D721Med (cell line): ENCODE measurements at regions not wholly inside any gene's neighbourhood (a gene's known extent, or its start where the extent isn't known, plus 50 kb on each side); places are given as distances from the start of the nearest gene placed in this dataset.

Experiments used
- DNase-seq: peaks from one replicate; pipeline ENCODE4 v3.0.0; 2011; ENCODE audit warnings: low spot score; ENCODE audit not compliant: insufficient read length
- FAIRE-seq: peaks from 2 replicates; lab custom pipeline; 2011; peaks lifted over from hg19 to GRCh38; lab: Jason Lieb, UNC
- TF ChIP-seq, protein P1 (sequence below): IDR thresholded peaks from 2 replicates; pipeline ENCODE4 v1.5.1; 2012; ENCODE audit warnings: mild to moderate bottlenecking, control low read depth; ENCODE audit not compliant: insufficient read depth; ENCODE audit errors: missing control alignments

GRCh38 chr2:145812165-145812554, 1292.2 kb upstream of the ZEB2 start:
- FAIRE-seq (no peak), DNase-seq (no peak)
- TF ChIP-seq, protein P1, sequence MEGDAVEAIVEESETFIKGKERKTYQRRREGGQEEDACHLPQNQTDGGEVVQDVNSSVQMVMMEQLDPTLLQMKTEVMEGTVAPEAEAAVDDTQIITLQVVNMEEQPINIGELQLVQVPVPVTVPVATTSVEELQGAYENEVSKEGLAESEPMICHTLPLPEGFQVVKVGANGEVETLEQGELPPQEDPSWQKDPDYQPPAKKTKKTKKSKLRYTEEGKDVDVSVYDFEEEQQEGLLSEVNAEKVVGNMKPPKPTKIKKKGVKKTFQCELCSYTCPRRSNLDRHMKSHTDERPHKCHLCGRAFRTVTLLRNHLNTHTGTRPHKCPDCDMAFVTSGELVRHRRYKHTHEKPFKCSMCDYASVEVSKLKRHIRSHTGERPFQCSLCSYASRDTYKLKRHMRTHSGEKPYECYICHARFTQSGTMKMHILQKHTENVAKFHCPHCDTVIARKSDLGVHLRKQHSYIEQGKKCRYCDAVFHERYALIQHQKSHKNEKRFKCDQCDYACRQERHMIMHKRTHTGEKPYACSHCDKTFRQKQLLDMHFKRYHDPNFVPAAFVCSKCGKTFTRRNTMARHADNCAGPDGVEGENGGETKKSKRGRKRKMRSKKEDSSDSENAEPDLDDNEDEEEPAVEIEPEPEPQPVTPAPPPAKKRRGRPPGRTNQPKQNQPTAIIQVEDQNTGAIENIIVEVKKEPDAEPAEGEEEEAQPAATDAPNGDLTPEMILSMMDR, result no peak

DNA sequence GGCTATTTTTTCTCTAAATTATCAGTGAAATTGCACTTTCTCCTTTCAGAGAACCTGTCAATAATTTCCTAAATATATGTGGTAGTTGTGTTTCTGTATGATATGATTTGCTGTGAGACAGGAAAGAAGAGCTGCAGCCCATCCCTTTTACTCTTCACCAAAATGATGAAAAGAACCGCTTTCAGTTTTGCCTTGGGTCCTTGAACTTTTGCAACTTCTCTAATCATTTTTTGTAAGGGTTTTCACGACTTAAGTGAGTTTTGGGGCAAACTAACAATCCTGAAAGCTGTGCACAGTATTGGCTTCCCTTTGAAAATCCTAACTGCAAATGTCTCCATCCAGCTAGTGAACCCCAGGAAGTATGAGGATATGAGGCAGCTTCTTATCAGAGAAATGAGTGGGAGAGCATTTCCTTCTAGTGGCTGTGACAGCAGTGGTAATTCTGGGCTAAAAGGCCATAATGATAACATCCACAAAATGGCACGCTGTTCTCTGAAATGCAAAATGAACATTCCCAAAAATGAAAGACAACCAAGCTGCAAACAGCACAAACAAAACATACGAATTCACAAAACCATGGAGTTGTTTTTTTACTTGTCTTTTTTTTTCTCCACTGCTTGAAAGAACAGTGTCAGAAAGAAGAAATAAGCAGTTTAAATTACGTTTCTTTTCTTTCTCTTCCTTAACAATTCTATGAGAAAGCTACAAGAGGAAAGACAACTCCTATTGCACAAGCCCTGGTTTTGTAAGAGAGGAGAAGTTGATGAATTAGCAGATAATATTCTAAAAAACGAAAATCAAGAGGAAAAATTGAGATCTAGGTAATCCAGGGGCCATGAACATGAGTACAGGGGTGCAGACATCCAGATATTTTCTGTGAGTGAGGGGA, 1291.6 kb upstream of the ZEB2 start:
- DNase-seq (no peak), FAIRE-seq (no peak)
- TF ChIP-seq, protein P1, result no peak

- no peak for DNase-seq
- TF ChIP-seq, protein P1, result no peak
- no peak for FAIRE-seq
Observed at GRCh38 chr2:145807968-145808367, 1288.0 kb upstream of the ZEB2 start.

DNA sequence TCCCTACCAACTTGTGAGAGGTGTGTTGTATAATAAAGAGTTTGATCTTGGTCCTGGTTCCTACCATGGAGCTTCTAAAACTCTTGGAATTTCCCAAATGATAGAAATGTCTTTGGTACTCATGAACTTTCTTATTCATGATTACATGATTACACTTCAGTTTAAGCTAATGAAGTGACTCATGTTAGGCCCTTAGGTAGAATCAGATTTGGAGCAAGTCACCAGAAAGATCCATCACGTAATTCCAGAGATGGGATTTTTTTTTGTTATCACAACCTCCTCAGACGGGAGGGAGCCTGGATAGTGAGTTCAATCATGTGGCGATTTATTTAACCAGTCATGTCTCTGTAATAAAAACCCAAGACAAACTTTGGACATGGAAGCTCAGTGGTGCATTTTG, 1287.6 kb upstream of the ZEB2 start:
- TF ChIP-seq, protein P1, result no peak
- FAIRE-seq, result no peak
- no peak for DNase-seq

DNA sequence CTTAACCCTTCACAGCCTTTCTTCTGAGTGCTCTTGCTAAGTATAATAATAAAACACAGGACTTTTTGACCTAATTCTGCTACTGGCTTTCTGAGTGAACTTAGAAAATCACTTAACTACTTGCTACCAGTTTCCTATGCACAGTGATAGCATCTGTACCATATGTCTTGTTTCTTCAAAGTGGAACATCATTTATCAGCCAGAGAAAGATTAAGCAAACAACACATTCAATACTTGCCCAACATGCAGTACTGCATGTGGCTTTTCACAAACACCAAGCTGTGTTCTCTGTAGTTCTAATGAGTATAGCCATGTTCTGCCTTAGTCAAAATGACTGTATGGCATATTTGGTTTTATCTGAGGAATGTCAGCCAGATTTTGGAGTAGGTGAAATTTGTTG, 1286.6 kb upstream of the ZEB2 start:
- DNase-seq, result no peak
- no peak for FAIRE-seq
- TF ChIP-seq, protein P1, result no peak

DNA sequence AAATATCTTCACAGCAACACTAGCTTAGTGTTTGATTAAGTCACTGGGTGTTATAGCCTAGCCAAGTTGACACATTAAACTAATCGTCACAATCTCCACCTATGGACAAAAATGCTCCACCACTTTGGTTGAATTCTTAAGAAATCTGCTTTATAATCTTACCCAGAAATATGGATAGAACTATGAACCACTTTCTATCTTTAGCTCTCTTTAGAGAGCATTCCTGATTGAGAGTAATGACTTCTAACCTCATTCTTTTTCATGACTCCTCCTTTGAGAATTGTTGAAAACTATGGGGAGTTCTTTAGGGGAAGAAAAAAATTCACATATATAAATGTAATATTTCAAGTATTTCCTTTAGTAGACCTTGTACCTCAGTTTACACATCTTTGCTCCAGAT, 1282.2 kb upstream of the ZEB2 start:
- TF ChIP-seq, protein P1, result no peak
- no peak for FAIRE-seq
- no peak for DNase-seq

- TF ChIP-seq, protein P1, result no peak
- DNase-seq (no peak), FAIRE-seq (no peak)
Observed at GRCh38 chr2:145801210-145801609, 1281.3 kb upstream of the ZEB2 start.
